K562 (cell line): ENCODE measurements at regions not wholly inside any gene's neighbourhood (a gene's known extent, or its start where the extent isn't known, plus 50 kb on each side); places are given as distances from the start of the nearest gene placed in this dataset.

Source experiments
- ATAC-seq: fragments of 200-7000 bp; cut with Tn5 transposase; 3 replicates; pipeline ENCODE4 v1.9.1; 2020; ENCODE audit warnings: moderate library complexity
- BruUV-seq: library from RNA; stranded (reverse); fragments of 400-500 nt; replicated peaks from 2 replicates; lab custom pipeline; 2021; lab: Mats Ljungman, UMichigan
- CTCF ChIA-PET: fragments of 300-600 bp; formaldehyde crosslinking; extraction: SDS; loops from one replicate; lab custom pipeline; 2021; ENCODE audit warnings: low intra/inter-chr PET ratio; lab: Yijun Ruan, JAX
- POLR2A ChIA-PET: fragments of 300-600, 350-650 bp; sonication (Branson Sonifier 250); formaldehyde crosslinking; extraction: SDS; loops from one replicate; lab custom pipeline; 2021; ENCODE audit warnings: antibody characterized with exemption, inconsistent platforms; lab: Yijun Ruan, JAX
- DNase-seq, 4 experiments: peaks; one replicate each; pipeline versions ENCODE4 v3.0.0 to v3.0.0-alpha.2; 2011 to 2018; ENCODE audit warnings: low spot score in 3 of 4, mixed read lengths in 3 of 4; ENCODE audit errors: extremely low read depth in 1 of 4
- FAIRE-seq: peaks from 2 replicates; lab custom pipeline; 2011; peaks lifted over from hg19 to GRCh38; lab: Jason Lieb, UNC
- H2AFZ ChIP-seq: 2 replicates; pipeline ENCODE4 v1.6.0; 2011; ENCODE audit warnings: low read depth, low read length, control low read depth, inconsistent platforms
- H3K27ac ChIP-seq: fragments of 200-600 bp; 3 replicates; pipeline ENCODE4 v1.8.0; 2011; ENCODE audit warnings: low read depth, mild to moderate bottlenecking, control low read depth, inconsistent platforms, low read length, moderate library complexity, mixed read lengths; ENCODE audit errors: extremely low read depth
- H3K27me3 ChIP-seq, 2 experiments: fragments of 300-600 bp in 1 of 2; 2 replicates in 1 of 2; 3 replicates in 1 of 2; pipeline versions ENCODE4 v1.6.0 to v1.8.0; 2011; ENCODE audit warnings: inconsistent platforms in 2 of 2, low read length in 2 of 2, mild to moderate bottlenecking in 1 of 2, mixed read lengths in 1 of 2, moderate library complexity in 1 of 2; ENCODE audit not compliant: control insufficient read depth in 2 of 2, insufficient read depth in 2 of 2
- H3K36me3 ChIP-seq: fragments of 300-600 bp; 3 replicates; pipeline ENCODE4 v1.8.0; 2011; ENCODE audit warnings: mild to moderate bottlenecking, low read length, inconsistent platforms; ENCODE audit not compliant: control insufficient read depth, insufficient read depth
- H3K4me1 ChIP-seq, 2 experiments: fragments of 200-600 bp in 1 of 2; replicated peaks in 1 of 2; 2 replicates in 1 of 2; 3 replicates in 1 of 2; pipeline versions ENCODE4 v1.5.1 to v1.8.0; 2011; ENCODE audit warnings: inconsistent platforms in 2 of 2, low read length in 2 of 2, mild to moderate bottlenecking in 1 of 2, mixed read lengths in 1 of 2, moderate library complexity in 1 of 2; ENCODE audit not compliant: control insufficient read depth in 2 of 2, insufficient read depth in 2 of 2
- H3K4me2 ChIP-seq: 2 replicates; pipeline ENCODE4 v1.6.1; 2011; ENCODE audit warnings: low read length, control low read depth, inconsistent platforms, mixed read lengths; ENCODE audit not compliant: insufficient read depth
- H3K4me3 ChIP-seq: fragments of 200-600 bp; sonication (generic), shearing (Covaris generic); 2 replicates; pipeline ENCODE4 v1.5.1; 2016; ENCODE audit warnings: control low read depth, inconsistent platforms
- H3K79me2 ChIP-seq: fragments of 200-600 bp; 3 replicates; pipeline ENCODE4 v1.8.0; 2011; ENCODE audit warnings: low read length, inconsistent platforms; ENCODE audit not compliant: control insufficient read depth, insufficient read depth
- H3K9ac ChIP-seq, 2 experiments: 2 replicates each; pipeline versions ENCODE4 v1.6.0 to v1.6.1; 2011; ENCODE audit warnings: low read depth in 2 of 2, low read length in 2 of 2, control low read depth in 1 of 2, inconsistent platforms in 1 of 2, mild to moderate bottlenecking in 1 of 2, mixed read lengths in 1 of 2; ENCODE audit not compliant: insufficient read depth in 1 of 2
- H3K9me1 ChIP-seq: one replicate; pipeline ENCODE4 v1.6.0; 2011; ENCODE audit warnings: inconsistent platforms, mild to moderate bottlenecking, low read length, moderate library complexity; ENCODE audit not compliant: control insufficient read depth, insufficient read depth
- H3K9me3 ChIP-seq: replicated peaks from 2 replicates; pipeline ENCODE4 v1.5.1; 2011; ENCODE audit warnings: low read depth, low read length, inconsistent platforms; ENCODE audit not compliant: control insufficient read depth, insufficient read depth
- H4K20me1 ChIP-seq: replicated peaks from 2 replicates; pipeline ENCODE4 v1.6.1; 2011; ENCODE audit warnings: low read length, inconsistent platforms, mixed read lengths; ENCODE audit not compliant: control insufficient read depth, insufficient read depth
- CREB1 ChIP-seq, 2 experiments: sonication (generic) in 1 of 2; formaldehyde crosslinking in 1 of 2; IDR thresholded peaks; 2 replicates each; pipeline versions ENCODE4 v1.6.1 to v1.8.0; 2012 to 2022; ENCODE audit warnings: inconsistent platforms in 1 of 2, mild to moderate bottlenecking in 1 of 2, missing genetic modification reagents in 1 of 2, moderate library complexity in 1 of 2
- EHMT2 ChIP-seq: fragments of 450-650 bp; IDR thresholded peaks from 2 replicates; pipeline ENCODE4 v1.6.1; 2018; ENCODE audit warnings: antibody characterized with exemption
- ELF2 ChIP-seq: fragments of 250-450 bp; sonication (Bioruptor Pico); IDR thresholded peaks from 2 replicates; pipeline ENCODE4 v1.5.0; 2021; ENCODE audit warnings: mild to moderate bottlenecking
- HNRNPL ChIP-seq: fragments of 200-400 bp; formaldehyde crosslinking; IDR thresholded peaks from 2 replicates; pipeline ENCODE4 v1.6.1; 2017; ENCODE audit warnings: low read depth, mild to moderate bottlenecking, low read length
- KDM1A ChIP-seq, 2 experiments: fragments of 450-650 bp; IDR thresholded peaks; 2 replicates each; pipeline ENCODE4 v1.6.1; 2016; ENCODE audit warnings: mild to moderate bottlenecking in 2 of 2
- NCOR1 ChIP-seq: fragments of 450-650 bp; IDR thresholded peaks from 2 replicates; pipeline ENCODE4 v1.6.1; 2016; ENCODE audit warnings: mild to moderate bottlenecking, moderate library complexity
- NFATC3 ChIP-seq: fragments of 450-650 bp; IDR thresholded peaks from 2 replicates; pipeline ENCODE4 v1.6.1; 2017; ENCODE audit warnings: mild to moderate bottlenecking
- NFXL1 ChIP-seq: fragments of 450-650 bp; formaldehyde crosslinking; IDR thresholded peaks from 2 replicates; pipeline ENCODE4 v1.4.0; 2021; ENCODE audit warnings: mild to moderate bottlenecking
- NR2C1 ChIP-seq, 2 experiments: fragments of 450-650 bp; IDR thresholded peaks; 2 replicates each; pipeline ENCODE4 v1.6.1; 2017; ENCODE audit warnings: mild to moderate bottlenecking in 2 of 2, antibody characterized with exemption in 1 of 2, inconsistent platforms in 1 of 2, missing compliant biosample characterization in 1 of 2, missing genetic modification characterization in 1 of 2
- SIN3A ChIP-seq, 2 experiments: fragments of 150-350 bp in 1 of 2; IDR thresholded peaks; 2 replicates each; pipeline ENCODE4 v1.6.1; 2011 to 2016; ENCODE audit warnings: borderline replicate concordance in 2 of 2, low read depth in 2 of 2, low read length in 2 of 2, mild to moderate bottlenecking in 2 of 2, moderate library complexity in 2 of 2; ENCODE audit not compliant: control insufficient read depth in 1 of 2
- SOX6 ChIP-seq: fragments of 450-650 bp; IDR thresholded peaks from 2 replicates; pipeline ENCODE4 v1.6.1; 2014; ENCODE audit warnings: mild to moderate bottlenecking
- TCF7L2 ChIP-seq: fragments of 150-350 bp; IDR thresholded peaks from 2 replicates; pipeline ENCODE4 v1.6.1; 2016; ENCODE audit warnings: low read depth, mild to moderate bottlenecking, low read length, moderate library complexity
- THAP12 ChIP-seq: fragments of 250-450 bp; sonication (Bioruptor Pico); IDR thresholded peaks from 2 replicates; pipeline ENCODE4 v1.9.0; 2021; ENCODE audit warnings: mild to moderate bottlenecking, inconsistent platforms
- TSC22D4 ChIP-seq: fragments of 450-650 bp; IDR thresholded peaks from 2 replicates; pipeline ENCODE4 v1.6.1; 2016; ENCODE audit warnings: missing genetic modification characterization, missing biosample characterization, control low read depth
- ZNF212 ChIP-seq: fragments of 450-650 bp; formaldehyde crosslinking; IDR thresholded peaks from 2 replicates; pipeline ENCODE4 v1.4.0; 2020; ENCODE audit warnings: mild to moderate bottlenecking
- ZNF584 ChIP-seq: fragments of 200-800 bp; sonication (Bioruptor generic); IDR thresholded peaks from 2 replicates; pipeline ENCODE4 v1.6.1; 2016; ENCODE audit warnings: low read depth, mild to moderate bottlenecking, missing genetic modification characterization, missing compliant biosample characterization
- ZNF75A ChIP-seq: fragments of 450-650 bp; formaldehyde crosslinking; IDR thresholded peaks from 2 replicates; pipeline ENCODE4 v1.4.0; 2020; ENCODE audit warnings: mild to moderate bottlenecking
- ZNF76 ChIP-seq: fragments of 250-450 bp; sonication (Bioruptor Pico); IDR thresholded peaks from 2 replicates; pipeline ENCODE4 v1.4.0; 2020; ENCODE audit warnings: mild to moderate bottlenecking, moderate library complexity, borderline replicate concordance
- ZNF766 ChIP-seq: fragments of 200-800 bp; sonication (Bioruptor generic); conservative IDR thresholded peaks from 2 replicates; pipeline ENCODE4 v1.6.1; 2016; ENCODE audit warnings: missing genetic modification characterization, missing compliant biosample characterization
- WGBS: fragments of 100-300 bp; shearing (Covaris generic); methylation state at CpG from one replicate; pipeline ENCODE4 v1.1.6; 2016; ENCODE audit warnings: low coverage, mixed read lengths; ENCODE audit not compliant: insufficient coverage; ENCODE audit errors: missing lambda C conversion rate; 5-methylcytosine and 5-hydroxymethylcytosine counted together
- in situ Hi-C: fragments of 300-500 bp; cut with MboI; formaldehyde crosslinking; loops from 4 replicates; pipeline ENCODE4 v1.15.0; 2018; ENCODE audit warnings: inconsistent platforms, mixed read lengths
- intact Hi-C: fragments of 100-400 bp; cut with micrococcal nuclease; formaldehyde crosslinking; loops from 2 replicates; pipeline ENCODE4 v1.14.2; 2022
- TF ChIP-seq, protein P1 (sequence below): fragments of 250-450 bp; sonication (Bioruptor Pico); IDR thresholded peaks from 2 replicates; pipeline ENCODE4 v1.4.0; 2020; ENCODE audit warnings: mild to moderate bottlenecking

- TF ChIP-seq TCF7L2 = no peak
- no peak for TF ChIP-seq NFXL1 (CRISPR knock-in tag)
- TF ChIP-seq EHMT2 = no peak
- no peak for TF ChIP-seq KDM1A (IDR thresholded peaks at IDR 0.05)
- no peak for TF ChIP-seq SOX6
- TF ChIP-seq CREB1 (IDR thresholded peaks at IDR 0.05) = no peak
- TF ChIP-seq CREB1 (CRISPR knock-in tag; IDR thresholded peaks at IDR 0.05) = no peak
- TF ChIP-seq THAP12 = no peak
- no peak for TF ChIP-seq ZNF584
- TF ChIP-seq ZNF766 (CRISPR knock-in tag) = no peak
Measured at GRCh38 chr13:76600081-76600480, 286.1 kb downstream of the KCTD12 start (continued).

DNA sequence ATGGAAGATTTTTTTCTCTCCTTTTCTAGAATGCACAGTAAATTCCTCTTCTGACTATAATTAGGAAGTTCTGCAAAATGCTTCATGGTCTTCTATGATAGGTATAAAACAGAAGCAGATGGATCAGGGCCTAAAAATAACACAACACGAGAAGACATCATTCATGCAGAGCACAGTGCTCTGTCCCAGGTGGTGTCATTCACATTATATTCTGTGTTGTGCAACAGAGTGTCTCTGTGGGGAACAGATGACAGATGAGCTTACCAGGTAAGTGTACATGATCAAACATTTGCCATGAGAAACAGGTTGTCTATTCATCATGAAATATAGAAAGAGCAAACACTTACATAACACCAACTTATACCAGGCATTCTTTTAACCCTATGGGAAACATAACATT lies 288.3 kb downstream of the KCTD12 start:
- H3K4me2 ChIP-seq = no peak overlapping the region
- no peaks in the 10 kb centered on the region for H3K36me3 ChIP-seq
- intact Hi-C loops (no loop called here), in situ Hi-C loops (no loop called here)
- H3K4me3 ChIP-seq = no peak overlapping the region
- no peak overlapping the region for H3K27ac ChIP-seq
- no peak for DNase-seq
- no TSS peak for BruUV-seq
- no peak for FAIRE-seq
- H3K9ac ChIP-seq = no peak overlapping the region
- POLR2A ChIA-PET = no interaction called here
- no peaks in the 10 kb centered on the region for H3K79me2 ChIP-seq
- no peaks in the 10 kb centered on the region for H4K20me1 ChIP-seq
- no peak overlapping the region for H2AFZ ChIP-seq
- no peaks in the 10 kb centered on the region for H3K4me1 ChIP-seq
- no peaks in the 10 kb centered on the region for H3K9me1 ChIP-seq
- H3K27me3 ChIP-seq = no peaks in the 10 kb centered on the region
- WGBS = 0% methylated on average over 1 of the region's 1 CpG
- ATAC-seq = no peak
- no peaks in the 10 kb centered on the region for H3K9me3 ChIP-seq
- CTCF ChIA-PET = no interaction called here
- no peak for TF ChIP-seq ZNF212 (CRISPR knock-in tag)
- TF ChIP-seq HNRNPL = no peak
- no peak for TF ChIP-seq NR2C1 (IDR thresholded peaks at IDR 0.05)
- no peak for TF ChIP-seq NR2C1 (tag; IDR thresholded peaks at IDR 0.05)
- TF ChIP-seq NCOR1 = no peak
- TF ChIP-seq TSC22D4 (tag) = no peak
- TF ChIP-seq NFXL1 (CRISPR knock-in tag) = no peak
- TF ChIP-seq ELF2 (CRISPR knock-in tag) = no peak
- no peak for TF ChIP-seq SIN3A (IDR thresholded peaks at IDR 0.05; ENCODE audit: borderline replicate concordance in 2 of 2, control insufficient read depth in 1 of 2, low read depth in 2 of 2, low read length in 2 of 2)
- TF ChIP-seq ZNF76 (CRISPR knock-in tag) = no peak
- no peak for TF ChIP-seq ZNF75A
- TF ChIP-seq NFATC3 = no peak
- TF ChIP-seq, protein P1, sequence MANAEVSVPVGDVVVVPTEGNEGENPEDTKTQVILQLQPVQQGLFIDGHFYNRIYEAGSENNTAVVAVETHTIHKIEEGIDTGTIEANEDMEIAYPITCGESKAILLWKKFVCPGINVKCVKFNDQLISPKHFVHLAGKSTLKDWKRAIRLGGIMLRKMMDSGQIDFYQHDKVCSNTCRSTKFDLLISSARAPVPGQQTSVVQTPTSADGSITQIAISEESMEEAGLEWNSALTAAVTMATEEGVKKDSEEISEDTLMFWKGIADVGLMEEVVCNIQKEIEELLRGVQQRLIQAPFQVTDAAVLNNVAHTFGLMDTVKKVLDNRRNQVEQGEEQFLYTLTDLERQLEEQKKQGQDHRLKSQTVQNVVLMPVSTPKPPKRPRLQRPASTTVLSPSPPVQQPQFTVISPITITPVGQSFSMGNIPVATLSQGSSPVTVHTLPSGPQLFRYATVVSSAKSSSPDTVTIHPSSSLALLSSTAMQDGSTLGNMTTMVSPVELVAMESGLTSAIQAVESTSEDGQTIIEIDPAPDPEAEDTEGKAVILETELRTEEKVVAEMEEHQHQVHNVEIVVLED (CRISPR knock-in tag) = no peak
